Activated CD4-positive, alpha-beta T cell treated with anti-CD3 and anti-CD28 coated beads, Interleukin-2, amount 50 U/mL, for 1 hour (primary cell): ENCODE measurements at regions not wholly inside any gene's neighbourhood (a gene's known extent, or its start where the extent isn't known, plus 50 kb on each side); places are given as distances from the start of the nearest gene placed in this dataset.

Source experiments
- DNase-seq: peaks from one replicate; pipeline ENCODE4 v3.0.0-alpha.2; 2020

DNA sequence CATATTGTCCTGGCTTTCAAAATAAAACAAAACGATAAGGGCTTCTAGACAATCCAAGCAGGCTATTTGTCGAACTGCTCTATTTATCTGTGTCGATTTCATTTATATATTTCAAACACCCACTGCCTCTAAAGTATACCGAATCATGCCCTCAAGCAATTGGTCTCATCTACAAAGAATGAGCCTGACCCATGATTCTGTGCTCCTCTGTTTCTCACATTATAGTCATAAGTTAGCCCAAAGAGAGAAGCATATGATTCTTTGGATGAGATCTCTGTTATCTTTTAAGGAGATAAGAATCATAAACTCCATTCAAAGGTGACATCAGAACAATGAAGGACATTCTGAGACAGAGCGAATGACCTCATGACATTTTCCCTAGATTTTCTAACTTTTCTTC lies 191.1 kb downstream of the MAP2K6 start:
- DNase-seq = no peak

GRCh38 chr17:69606142-69606800 lies 191.8 kb downstream of the MAP2K6 start:
- no peak for DNase-seq

DNA sequence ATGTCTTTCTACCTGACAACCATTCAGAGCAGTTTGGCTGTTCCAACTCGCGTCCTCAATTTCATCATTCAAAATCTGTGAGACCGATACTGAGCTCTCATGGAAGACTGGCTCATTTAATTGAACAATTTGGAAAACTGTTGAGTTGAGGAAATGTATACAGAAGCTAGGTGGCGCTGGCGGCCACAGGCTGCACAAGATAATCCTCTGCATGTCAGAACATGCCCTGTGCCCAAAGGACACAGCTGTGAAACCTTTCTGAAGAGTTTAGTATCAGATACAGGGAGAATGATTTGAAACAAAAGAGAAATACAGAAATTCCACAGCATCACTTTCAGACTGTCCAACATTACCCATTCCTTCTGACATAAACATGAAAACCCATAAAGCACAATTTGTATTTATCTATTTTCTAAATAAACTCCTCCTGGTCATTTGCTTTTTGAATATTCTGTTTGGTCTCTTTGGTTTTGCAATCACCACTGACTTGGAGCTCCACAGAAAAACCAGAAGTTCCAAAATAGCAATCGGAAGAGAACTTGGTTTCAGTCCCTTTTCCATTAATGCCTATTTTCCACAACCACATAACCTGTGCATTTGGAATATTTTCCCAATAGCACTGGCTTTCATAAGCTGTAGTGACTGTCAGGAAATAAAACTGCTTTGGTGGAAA lies 192.8 kb downstream of the MAP2K6 start:
- DNase-seq = peak; percentile 6

GRCh38 chr17:69608141-69608540 lies 193.6 kb downstream of the MAP2K6 start:
- DNase-seq = no peak

- DNase-seq = no peak
Observed at GRCh38 chr17:69608808-69609472, 194.4 kb downstream of the MAP2K6 start.

DNA sequence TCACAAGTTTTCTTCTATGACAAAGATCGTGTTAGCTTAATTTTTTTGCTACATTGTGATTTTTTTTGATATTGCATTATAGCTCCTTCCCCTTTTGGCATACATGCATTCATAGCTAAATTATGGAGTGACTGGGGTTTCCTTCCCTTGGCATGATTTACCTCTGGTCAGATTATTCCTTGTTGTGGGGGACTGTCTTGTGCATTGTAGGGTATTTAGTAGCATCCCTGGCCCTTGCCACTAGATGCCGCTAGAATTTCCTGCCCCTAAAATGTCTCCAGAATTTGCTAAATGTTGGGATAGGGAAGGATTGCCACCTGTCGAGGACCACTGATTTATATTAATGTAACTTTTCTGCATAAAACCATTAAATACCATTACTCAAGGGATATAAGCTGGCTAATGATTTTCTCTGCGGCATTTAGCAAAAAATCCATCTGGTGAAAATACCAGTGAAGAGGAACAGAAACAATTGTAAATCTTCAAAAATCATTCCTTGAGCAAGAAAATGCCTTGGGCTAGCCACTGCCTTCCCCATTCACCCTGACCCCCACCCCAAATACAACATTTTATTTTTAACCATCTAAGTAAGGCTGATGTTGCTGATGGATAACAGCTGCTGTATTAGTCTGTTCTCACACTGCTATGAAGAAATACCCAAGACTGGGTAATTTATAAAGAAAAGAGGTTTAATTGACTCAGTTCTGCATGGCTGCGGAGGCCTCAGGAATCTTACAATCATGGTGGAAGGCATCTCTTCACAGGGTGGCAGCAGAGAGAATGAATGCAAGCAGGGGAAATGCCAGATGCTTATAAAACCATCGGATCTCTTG lies 195.2 kb downstream of the MAP2K6 start:
- DNase-seq = no peak

GRCh38 chr17:69620363-69620762 lies 205.9 kb downstream of the MAP2K6 start:
- DNase-seq = no peak

DNA sequence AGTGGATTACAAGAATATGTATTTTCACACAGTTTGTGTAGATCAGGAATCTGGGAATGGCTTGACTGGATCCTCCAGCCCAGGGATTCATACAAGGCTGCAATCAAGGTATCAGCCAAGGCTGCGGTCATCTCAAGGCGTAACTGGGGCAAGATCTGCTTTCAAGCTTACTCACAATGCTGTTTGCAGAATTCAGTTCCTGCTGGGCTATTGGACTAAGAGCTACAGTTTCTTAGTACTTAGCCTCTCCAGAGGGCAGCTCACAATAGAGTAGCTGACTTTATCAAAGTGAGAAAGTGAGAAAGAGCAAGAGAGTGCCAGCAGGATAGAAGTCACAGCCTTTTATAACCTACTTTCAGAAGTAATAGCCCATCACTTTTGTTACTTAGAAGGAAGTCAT lies 211.0 kb downstream of the MAP2K6 start:
- no peak for DNase-seq

- no peak for DNase-seq
Observed at GRCh38 chr17:69630056-69630635, 215.6 kb downstream of the MAP2K6 start.

GRCh38 chr17:69634844-69635243 lies 220.3 kb downstream of the MAP2K6 start:
- no peak for DNase-seq

DNA sequence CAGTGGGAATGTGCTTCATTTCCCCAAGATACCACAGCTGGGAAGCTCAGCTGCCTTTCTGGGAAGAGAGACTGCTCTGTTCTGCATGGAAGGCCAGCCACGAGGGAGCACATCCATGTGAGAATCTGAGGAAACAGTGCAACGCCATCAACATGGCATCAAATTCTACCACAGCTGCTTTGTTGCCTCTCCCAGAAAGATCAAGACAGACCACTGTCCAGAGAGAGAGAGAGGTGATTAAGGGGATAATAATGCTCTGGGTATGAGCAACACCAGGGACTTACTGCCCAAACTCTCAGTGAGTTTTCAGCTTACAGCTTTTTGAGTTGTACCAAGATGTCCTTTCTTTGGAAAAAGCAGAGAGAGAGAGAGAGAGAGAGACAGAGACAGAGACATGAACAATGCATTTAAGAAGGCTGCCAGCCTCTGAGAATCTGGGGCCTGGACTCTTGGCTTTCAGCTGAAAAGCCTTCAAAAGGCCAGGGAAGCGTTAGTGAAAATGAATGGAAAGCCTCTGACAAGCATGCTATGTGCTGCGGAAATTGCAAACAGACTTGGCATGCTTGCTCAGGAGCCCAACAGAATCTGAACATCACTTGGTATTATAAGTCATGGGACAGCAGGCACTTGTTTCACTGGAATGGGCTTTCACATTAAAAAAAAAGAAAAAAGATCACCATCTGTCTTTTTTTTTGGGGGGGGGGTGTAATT lies 223.1 kb downstream of the MAP2K6 start:
- no peak for DNase-seq

DNA sequence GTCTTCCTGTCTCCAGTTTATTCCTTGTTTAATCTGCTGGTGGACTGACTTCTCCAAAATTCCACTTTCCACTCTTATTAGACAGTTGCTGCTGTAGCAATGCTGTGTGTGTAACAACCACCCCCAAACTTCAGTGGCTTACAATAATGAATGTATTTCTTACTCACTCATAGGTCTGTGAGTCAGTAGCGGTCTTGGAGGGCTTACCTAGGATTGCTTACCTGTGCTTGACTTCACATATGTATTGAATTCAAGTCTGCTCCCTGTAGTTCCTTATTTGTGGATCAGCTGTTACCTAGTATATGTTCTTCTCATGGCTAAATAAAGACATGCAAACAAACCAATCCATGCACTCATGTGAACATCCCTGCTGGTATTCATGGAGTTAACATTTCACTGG lies 224.6 kb downstream of the MAP2K6 start:
- no peak for DNase-seq

GRCh38 chr17:69640073-69640472 lies 225.6 kb downstream of the MAP2K6 start:
- DNase-seq = no peak

- DNase-seq = no peak
Observed at GRCh38 chr17:69643686-69644085, 229.2 kb downstream of the MAP2K6 start.

DNA sequence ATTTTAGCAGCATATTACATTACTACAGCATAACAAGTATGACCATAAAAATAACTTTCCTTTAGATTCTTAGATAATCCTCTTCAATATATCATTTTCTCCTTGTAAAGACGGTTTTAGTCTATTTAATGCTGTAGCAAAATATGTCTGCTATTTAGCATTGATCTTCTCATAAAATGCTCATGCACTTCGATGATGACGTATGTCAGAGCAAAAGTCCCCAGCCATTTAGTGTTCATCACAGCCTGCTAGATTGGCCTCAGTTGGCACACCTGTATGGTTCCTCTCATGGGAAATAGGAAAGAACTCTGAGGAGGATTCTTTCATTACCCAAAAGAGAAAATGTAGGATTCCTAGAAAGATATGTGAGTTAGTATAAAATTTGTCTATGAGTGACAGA lies 232.2 kb downstream of the MAP2K6 start:
- DNase-seq = no peak

DNA sequence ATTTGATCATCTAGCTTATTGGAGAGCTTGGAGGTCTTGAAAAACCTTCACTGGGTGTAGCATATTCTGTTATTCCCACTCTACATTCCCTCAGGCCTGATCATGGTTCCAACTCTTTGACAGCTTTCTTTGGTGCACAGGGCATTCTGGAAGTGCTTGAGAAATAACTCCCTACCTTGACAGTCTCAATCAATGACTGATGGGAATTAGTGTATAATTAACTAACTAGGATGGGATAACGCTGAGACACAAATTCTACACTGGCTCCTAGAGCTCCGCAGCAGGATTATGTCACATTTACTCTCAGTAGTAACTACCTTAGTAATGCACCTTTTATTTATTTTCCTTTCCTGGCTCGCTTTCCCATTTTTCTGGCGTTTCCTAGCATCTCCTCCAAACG lies 236.4 kb downstream of the MAP2K6 start:
- no peak for DNase-seq

- no peak for DNase-seq
Observed at GRCh38 chr17:69651921-69652320, 237.4 kb downstream of the MAP2K6 start.

- no peak for DNase-seq
Observed at GRCh38 chr17:69654981-69655855, 240.7 kb downstream of the MAP2K6 start.

DNA sequence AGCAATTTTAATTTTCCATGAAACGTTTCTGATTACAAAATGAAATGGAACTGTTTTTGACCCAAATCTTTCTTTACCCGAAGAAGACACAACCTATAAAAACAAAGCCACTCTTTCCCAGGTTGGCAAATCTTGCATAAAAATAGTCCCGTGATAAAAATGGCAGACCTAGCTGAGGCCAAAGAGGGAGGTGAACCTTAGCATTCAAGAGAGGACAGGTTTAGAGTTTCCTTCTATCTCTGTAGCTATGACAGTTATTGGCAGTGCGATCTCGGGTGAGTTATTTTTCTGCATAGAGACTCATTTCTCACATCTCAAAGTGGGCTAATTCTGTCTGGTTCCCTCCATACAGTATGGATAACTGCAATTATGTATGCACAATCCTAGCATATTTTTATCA lies 241.4 kb downstream of the MAP2K6 start:
- no peak for DNase-seq

DNA sequence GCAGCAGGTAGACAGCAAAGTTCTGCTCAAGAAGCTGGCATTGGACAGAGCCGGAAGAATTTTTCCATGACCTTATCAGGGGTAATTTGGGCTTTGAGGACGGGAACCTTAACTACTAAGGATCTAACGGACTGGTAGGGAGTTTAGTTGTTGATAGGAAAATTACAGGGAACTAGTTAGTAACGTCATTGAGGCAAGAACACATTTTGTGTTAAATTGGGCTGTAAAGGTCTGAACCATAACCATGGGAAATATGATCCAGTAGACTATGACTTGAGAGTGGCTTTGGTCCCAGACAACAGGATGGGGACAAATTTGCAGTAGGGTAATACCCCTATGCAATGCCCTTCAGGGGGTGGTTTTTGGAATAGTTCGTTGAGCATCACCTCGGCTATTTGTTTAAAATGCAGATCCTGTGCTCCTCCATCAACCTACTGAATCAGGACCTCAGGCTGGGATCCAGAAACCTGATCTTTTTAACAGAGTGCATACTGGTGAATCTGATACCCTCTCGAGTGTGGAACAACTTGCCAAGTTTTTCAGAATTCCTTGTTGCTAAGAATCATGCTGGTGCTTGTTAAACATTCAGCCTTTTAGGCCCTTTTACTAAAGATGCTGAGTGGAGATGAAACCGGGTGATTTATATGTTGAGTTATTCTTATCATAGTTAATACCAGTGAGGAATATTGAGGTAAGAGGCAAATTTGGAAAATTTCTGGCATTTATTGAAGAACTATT lies 255.1 kb downstream of the MAP2K6 start:
- DNase-seq = no peak

- no peak for DNase-seq
Observed at GRCh38 chr17:69672924-69673323, 258.4 kb downstream of the MAP2K6 start.
